Ishikawa (cell line): ENCODE measurements at regions not wholly inside any gene's neighbourhood (a gene's known extent, or its start where the extent isn't known, plus 50 kb on each side); places are given as distances from the start of the nearest gene placed in this dataset.

Experiments used
- CEBPB ChIP-seq: IDR thresholded peaks from 2 replicates; pipeline ENCODE4 v1.6.1; 2012
- CREB1 ChIP-seq: IDR thresholded peaks from 2 replicates; pipeline ENCODE4 v1.6.1; 2012; ENCODE audit warnings: low read depth
- EGR1 ChIP-seq: IDR thresholded peaks from 2 replicates; pipeline ENCODE4 v1.6.1; 2012
- EP300 ChIP-seq: IDR thresholded peaks from 2 replicates; pipeline ENCODE4 v1.6.1; 2012; ENCODE audit warnings: borderline replicate concordance
- FOXM1 ChIP-seq: IDR thresholded peaks from 2 replicates; pipeline ENCODE4 v1.6.1; 2012; ENCODE audit warnings: low read depth, borderline replicate concordance
- MAX ChIP-seq: IDR thresholded peaks from 2 replicates; pipeline ENCODE4 v1.6.1; 2012
- NFIC ChIP-seq: IDR thresholded peaks from 2 replicates; pipeline ENCODE4 v1.6.1; 2012
- RAD21 ChIP-seq: IDR thresholded peaks from 2 replicates; pipeline ENCODE4 v1.6.1; 2012; ENCODE audit warnings: low read depth
- REST ChIP-seq: IDR thresholded peaks from 2 replicates; pipeline ENCODE4 v1.6.1; 2012; ENCODE audit warnings: low read depth, mild to moderate bottlenecking
- TAF1 ChIP-seq: IDR thresholded peaks from 2 replicates; pipeline ENCODE4 v1.6.1; 2012; ENCODE audit warnings: low read depth, mild to moderate bottlenecking
- TCF12 ChIP-seq: IDR thresholded peaks from 2 replicates; pipeline ENCODE4 v1.6.1; 2012; ENCODE audit warnings: low read depth
- TEAD4 ChIP-seq: IDR thresholded peaks from 2 replicates; pipeline ENCODE4 v1.6.1; 2012
- USF1 ChIP-seq: IDR thresholded peaks from 2 replicates; pipeline ENCODE4 v1.6.1; 2012
- YY1 ChIP-seq: IDR thresholded peaks from 2 replicates; pipeline ENCODE4 v1.6.1; 2012; ENCODE audit warnings: low read depth
- ZBTB7A ChIP-seq: IDR thresholded peaks from 2 replicates; pipeline ENCODE4 v1.6.1; 2012; ENCODE audit warnings: low read depth

GRCh38 chr12:131616043-131616700, 94.7 kb upstream of the SFSWAP start:
- TF ChIP-seq TCF12 (no peak), ZBTB7A (no peak), EP300 (no peak), FOXM1 (no peak)

DNA sequence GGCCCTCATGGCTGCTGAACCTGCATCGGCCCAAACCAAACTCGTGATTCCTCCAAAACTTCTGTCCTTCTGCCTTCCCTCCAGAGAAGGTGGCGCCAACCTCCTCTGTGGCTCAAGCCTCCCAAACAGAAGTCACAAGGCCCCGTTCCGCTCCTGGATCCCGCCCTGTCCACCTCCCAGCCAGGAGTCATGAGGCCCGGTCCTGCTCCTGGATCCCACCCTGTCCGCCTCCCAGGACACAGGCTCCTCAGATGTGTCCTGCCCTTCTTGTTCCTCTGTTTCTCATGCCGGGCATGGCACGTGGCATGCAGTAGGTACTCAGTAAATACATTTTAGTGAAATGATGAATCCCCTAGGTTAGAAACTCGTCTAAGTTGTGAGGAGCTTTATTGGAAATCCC, 94.2 kb upstream of the SFSWAP start:
- TF ChIP-seq TCF12 (no peak), ZBTB7A (no peak), EP300 (no peak), REST (no peak), MAX (no peak), CEBPB (no peak), TEAD4 (no peak), YY1 (no peak), CREB1 (no peak), FOXM1 (no peak)

GRCh38 chr12:131617179-131617578, 93.7 kb upstream of the SFSWAP start:
- TF ChIP-seq EGR1 (no peak), TAF1 (no peak)

- TF ChIP-seq NFIC (no peak), RAD21 (no peak), TEAD4 (no peak), REST (no peak), CREB1 (no peak), YY1 (no peak), ZBTB7A (no peak), CEBPB (no peak), MAX (no peak), EP300 (no peak), EGR1 (no peak), FOXM1 (no peak), USF1 (no peak), TAF1 (no peak), TCF12 (no peak)
Measured at GRCh38 chr12:131617596-131618302, 93.1 kb upstream of the SFSWAP start.

GRCh38 chr12:131618303-131618658, 92.6 kb upstream of the SFSWAP start:
- TF ChIP-seq CEBPB, result no peak
- no peak for TF ChIP-seq RAD21
- TF ChIP-seq TCF12, result no peak
- TF ChIP-seq YY1, result no peak
- TF ChIP-seq REST, result peak; percentile 91

- TF ChIP-seq MAX (no peak), FOXM1 (no peak), TCF12 (no peak), CEBPB (no peak), ZBTB7A (no peak), TEAD4 (no peak), RAD21 (no peak), TAF1 (no peak), EP300 (no peak), CREB1 (no peak), USF1 (no peak), EGR1 (no peak), REST (no peak), YY1 (no peak), NFIC (no peak)
Measured at GRCh38 chr12:131618701-131619100, 92.2 kb upstream of the SFSWAP start.
